Thymus (tissue), 11 donors: ENCODE measurements at regions not wholly inside any gene's neighbourhood (a gene's known extent, or its start where the extent isn't known, plus 50 kb on each side); places are given as distances from the start of the nearest gene placed in this dataset.

Source experiments
- DNase-seq, 9 donors: peaks; one replicate each; pipeline ENCODE4 v3.0.0-alpha.2; 2013; ENCODE audit warnings: low spot score in 9 of 9, low read depth in 6 of 9, missing footprints in 1 of 9
- H3K27ac ChIP-seq, 2 donors: one replicate each; pipeline ENCODE4 v1.5.1; 2013; ENCODE audit warnings: control low read depth in 1 of 2, low read depth in 1 of 2, low read length in 1 of 2, mild to moderate bottlenecking in 1 of 2, moderate library complexity in 1 of 2
- H3K27me3 ChIP-seq, 2 donors: one replicate each; pipeline ENCODE4 v1.5.1; 2013; ENCODE audit warnings: low read length in 1 of 2; ENCODE audit not compliant: control insufficient read depth in 2 of 2, insufficient read depth in 1 of 2
- H3K36me3 ChIP-seq, 2 donors: one replicate each; pipeline ENCODE4 v1.5.1; 2013; ENCODE audit warnings: low read length in 1 of 2, mild to moderate bottlenecking in 1 of 2, moderate library complexity in 1 of 2; ENCODE audit not compliant: control insufficient read depth in 2 of 2, insufficient read depth in 2 of 2
- H3K4me1 ChIP-seq, 2 donors: one replicate each; pipeline ENCODE4 v1.5.1; 2013; ENCODE audit warnings: low read length in 2 of 2; ENCODE audit not compliant: control insufficient read depth in 2 of 2, insufficient read depth in 2 of 2
- H3K4me3 ChIP-seq, 2 donors: one replicate each; pipeline ENCODE4 v1.5.1; 2013; ENCODE audit warnings: low read length in 2 of 2, control low read depth in 1 of 2, mild to moderate bottlenecking in 1 of 2
- H3K9me3 ChIP-seq, 2 donors: one replicate each; pipeline ENCODE4 v1.5.1; 2013; ENCODE audit warnings: low read length in 1 of 2, mild to moderate bottlenecking in 1 of 2; ENCODE audit not compliant: control insufficient read depth in 2 of 2, insufficient read depth in 1 of 2
- WGBS: extraction: QIAGEN DNeasy Blood & Tissue Kit; methylation state at CpG from one replicate; pipeline ENCODE4 v1.1.7; 2013; 5-methylcytosine and 5-hydroxymethylcytosine counted together
- donor health status: healthy.

DNA sequence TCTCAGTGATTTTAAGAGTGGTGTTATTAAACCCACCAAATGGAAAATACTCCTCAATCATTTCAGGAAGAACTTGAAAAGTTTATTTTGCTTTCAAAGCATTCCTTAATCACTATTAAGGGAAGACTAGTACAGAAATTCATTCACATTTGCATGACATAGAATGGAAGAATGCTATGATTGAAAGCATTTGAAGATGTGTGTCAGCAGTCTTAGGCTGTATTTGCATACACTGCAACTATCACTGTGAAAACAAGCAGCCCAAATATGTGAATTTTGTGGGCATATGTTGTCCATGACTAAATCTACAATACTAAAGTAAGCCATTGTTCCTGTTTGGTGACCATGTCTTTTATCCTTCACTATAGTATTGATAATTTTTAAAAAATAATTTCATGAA is 95.8 kb downstream of the CNTN3 start:
- Histone ChIP-seq H3K27ac (no peak overlapping the region), H3K4me1 (no peaks in the 10 kb centered on the region), H3K4me3 (no peak overlapping the region), H3K27me3 (no peaks in the 10 kb centered on the region), H3K9me3 (no peaks in the 10 kb centered on the region), H3K36me3 (no peaks in the 10 kb centered on the region)
- no peak for DNase-seq

DNA sequence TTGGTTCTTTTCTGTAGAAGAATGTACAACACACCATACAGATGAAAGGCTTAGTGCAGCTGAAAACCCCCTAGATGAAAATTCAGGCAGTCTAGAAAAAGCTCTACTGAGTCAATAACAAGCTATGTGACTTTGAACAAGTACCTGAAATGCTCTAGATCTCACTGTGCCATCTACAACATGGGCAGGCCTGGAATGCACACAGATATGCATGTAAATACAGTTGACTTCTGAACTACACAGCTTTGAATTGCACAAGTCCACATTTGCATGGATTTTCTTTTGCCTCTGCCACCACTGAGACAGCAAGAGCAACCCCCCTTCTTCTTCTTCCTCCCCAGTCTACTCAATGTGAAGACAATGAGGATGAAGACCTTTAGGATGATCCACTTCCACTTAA is 98.4 kb downstream of the CNTN3 start:
- DNase-seq, result no peak
- H3K27ac ChIP-seq, result no peak overlapping the region
- no peaks in the 10 kb centered on the region for H3K36me3 ChIP-seq
- no peaks in the 10 kb centered on the region for H3K27me3 ChIP-seq
- H3K4me3 ChIP-seq, result no peak overlapping the region
- H3K9me3 ChIP-seq, result no peaks in the 10 kb centered on the region
- H3K4me1 ChIP-seq, result no peaks in the 10 kb centered on the region

DNA sequence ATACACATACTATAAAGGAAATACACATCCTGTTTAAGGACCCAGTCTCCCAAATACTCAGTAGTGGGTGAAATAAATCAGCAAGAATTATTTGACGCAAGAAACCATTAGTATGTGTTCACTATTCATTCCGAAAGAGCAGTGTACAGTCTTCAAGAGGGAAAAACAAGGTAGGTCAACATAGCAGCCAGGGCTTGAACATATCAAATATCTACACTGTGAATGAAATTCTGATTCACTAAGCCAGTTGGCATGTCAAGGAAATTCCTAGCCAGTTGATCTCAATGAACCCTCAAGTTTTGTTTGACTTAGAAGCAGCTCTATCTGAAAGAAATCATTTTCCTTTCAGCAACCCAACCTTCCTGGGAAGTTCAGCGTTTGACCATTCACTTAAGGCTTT is 99.0 kb downstream of the CNTN3 start:
- Histone ChIP-seq H3K36me3 (no peaks in the 10 kb centered on the region), H3K4me1 (no peaks in the 10 kb centered on the region), H3K9me3 (no peaks in the 10 kb centered on the region), H3K27ac (no peak overlapping the region), H3K4me3 (no peak overlapping the region), H3K27me3 (no peaks in the 10 kb centered on the region)
- DNase-seq, result no peak
- WGBS, result 94% methylated on average over 3 of the region's 3 CpGs

DNA sequence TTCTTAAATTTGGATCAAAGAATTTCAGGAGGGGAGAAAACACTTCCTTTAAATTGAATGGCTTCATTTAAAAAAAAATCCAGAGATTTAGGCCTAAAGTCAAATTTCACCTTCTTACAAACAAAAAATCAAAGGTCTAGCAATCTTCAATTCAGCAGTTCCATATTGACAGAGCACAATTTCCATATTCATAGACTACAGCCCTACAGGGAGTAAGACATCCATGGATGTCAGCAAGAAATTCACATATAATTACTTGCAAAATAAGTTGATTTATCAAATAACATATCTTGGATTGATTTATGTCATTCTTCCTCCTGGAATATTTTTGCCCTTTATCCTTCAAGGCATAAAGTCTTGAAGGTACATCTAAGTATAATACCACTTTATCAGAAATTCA is 103.4 kb downstream of the CNTN3 start:
- H3K27me3 ChIP-seq, result no peaks in the 10 kb centered on the region
- H3K4me3 ChIP-seq, result no peak overlapping the region
- no peak overlapping the region for H3K27ac ChIP-seq
- no peaks in the 10 kb centered on the region for H3K36me3 ChIP-seq
- no peaks in the 10 kb centered on the region for H3K9me3 ChIP-seq
- no peak for DNase-seq
- H3K4me1 ChIP-seq, result no peaks in the 10 kb centered on the region

DNA sequence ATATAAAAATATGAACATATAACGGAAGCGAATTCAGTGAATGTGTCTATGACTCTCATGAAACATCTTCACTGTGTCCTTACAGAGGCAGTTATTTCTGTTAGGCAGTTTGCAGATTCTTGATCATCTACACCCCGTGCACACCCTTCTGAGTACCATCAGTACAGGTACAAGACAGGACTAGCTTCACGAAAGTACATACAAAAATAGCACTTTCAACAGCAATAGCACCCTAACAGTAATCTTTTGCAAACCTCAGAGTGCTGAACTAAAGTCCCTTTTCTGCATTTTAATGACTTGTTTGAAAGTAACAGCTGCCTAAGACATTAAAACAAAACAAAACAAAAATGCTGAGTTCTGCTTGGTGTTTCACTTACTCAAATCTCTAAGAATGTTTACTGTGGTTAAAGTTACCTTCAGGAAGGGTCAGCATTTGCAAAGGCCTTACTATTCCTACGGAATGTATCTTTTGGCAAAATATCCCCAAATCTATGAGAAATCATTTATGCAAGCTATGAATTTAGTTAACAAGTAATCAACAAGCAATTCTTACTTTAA is 104.1 kb downstream of the CNTN3 start:
- Histone ChIP-seq H3K9me3 (no peaks in the 10 kb centered on the region), H3K27ac (no peak overlapping the region), H3K36me3 (no peaks in the 10 kb centered on the region), H3K27me3 (no peaks in the 10 kb centered on the region), H3K4me1 (no peaks in the 10 kb centered on the region), H3K4me3 (no peak overlapping the region)
- WGBS, result 82% methylated on average over 5 of the region's 5 CpGs
- no peak for DNase-seq

DNA sequence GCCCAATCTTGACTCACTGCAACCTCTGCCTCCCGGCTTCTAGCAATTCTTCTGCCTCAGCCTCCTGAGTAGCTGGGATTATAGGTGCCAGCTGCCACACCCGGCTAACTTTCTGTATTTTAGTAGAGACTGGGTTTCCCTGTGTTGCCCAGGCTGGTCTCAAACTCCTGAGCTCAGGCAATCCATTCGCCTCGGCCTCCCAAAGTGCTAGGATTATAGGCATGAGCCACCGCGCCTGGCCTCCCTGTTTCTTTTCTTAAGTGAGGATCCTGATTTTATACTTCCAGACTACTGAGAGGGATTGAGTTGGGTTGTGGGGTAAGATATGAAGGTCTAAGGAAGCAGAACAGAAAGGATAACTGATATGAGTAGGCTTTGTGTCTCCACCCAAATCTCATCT is 106.8 kb downstream of the CNTN3 start:
- WGBS, result 95% methylated on average over 6 of the region's 6 CpGs
- Histone ChIP-seq H3K4me1 (no peaks in the 10 kb centered on the region), H3K36me3 (no peaks in the 10 kb centered on the region), H3K27me3 (no peaks in the 10 kb centered on the region), H3K9me3 (no peaks in the 10 kb centered on the region), H3K4me3 (no peak overlapping the region), H3K27ac (no peak overlapping the region)
- no peak for DNase-seq

DNA sequence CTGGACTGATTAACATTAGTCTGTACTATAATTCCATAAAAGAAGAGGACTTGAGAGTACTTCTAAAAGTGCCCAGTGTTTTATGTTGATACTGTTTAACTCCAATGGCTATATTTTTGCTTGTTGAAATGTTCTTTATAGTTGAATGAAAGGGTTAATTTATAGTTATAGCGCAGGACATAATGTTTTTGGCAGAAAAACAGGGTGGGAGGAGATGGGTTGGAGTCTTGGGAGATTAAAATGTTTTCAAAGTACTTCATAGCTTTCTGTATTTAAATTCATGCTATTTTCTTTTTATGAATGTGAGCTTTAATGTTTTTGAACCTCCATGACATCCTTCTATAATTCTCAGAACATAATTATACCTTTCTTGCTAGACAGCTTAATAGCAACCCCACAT is 108.2 kb downstream of the CNTN3 start:
- H3K27ac ChIP-seq, result no peak overlapping the region
- no peak overlapping the region for H3K4me3 ChIP-seq
- H3K36me3 ChIP-seq, result no peaks in the 10 kb centered on the region
- DNase-seq, result no peak
- 92% methylated on average over 1 of the region's 1 CpG for WGBS
- no peaks in the 10 kb centered on the region for H3K27me3 ChIP-seq
- H3K4me1 ChIP-seq, result no peaks in the 10 kb centered on the region
- H3K9me3 ChIP-seq, result no peaks in the 10 kb centered on the region

DNA sequence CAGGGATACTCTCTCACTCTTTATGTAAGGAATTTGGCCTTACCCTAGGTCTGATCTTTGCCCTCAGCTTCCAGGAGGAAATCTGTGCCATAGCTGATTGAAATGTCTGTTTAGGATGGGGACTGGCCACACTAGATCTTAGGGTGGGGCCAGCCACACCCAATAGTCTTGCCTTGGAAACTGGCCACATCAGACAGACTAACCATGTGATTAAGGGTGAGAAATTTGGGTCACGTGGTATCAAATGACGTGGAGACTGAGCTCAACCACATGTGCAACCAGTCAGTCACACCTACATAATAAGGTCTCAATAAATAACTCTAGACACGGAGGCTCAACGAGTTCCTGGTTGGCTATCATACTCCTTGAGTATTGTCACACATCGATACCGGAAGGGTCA is 113.5 kb downstream of the CNTN3 start:
- WGBS, result 96% methylated on average over 6 of the region's 6 CpGs
- no peak overlapping the region for H3K4me3 ChIP-seq
- H3K27me3 ChIP-seq, result no peaks in the 10 kb centered on the region
- H3K9me3 ChIP-seq, result no peaks in the 10 kb centered on the region
- H3K36me3 ChIP-seq, result no peaks in the 10 kb centered on the region
- no peaks in the 10 kb centered on the region for H3K4me1 ChIP-seq
- no peak for DNase-seq
- no peak overlapping the region for H3K27ac ChIP-seq

DNA sequence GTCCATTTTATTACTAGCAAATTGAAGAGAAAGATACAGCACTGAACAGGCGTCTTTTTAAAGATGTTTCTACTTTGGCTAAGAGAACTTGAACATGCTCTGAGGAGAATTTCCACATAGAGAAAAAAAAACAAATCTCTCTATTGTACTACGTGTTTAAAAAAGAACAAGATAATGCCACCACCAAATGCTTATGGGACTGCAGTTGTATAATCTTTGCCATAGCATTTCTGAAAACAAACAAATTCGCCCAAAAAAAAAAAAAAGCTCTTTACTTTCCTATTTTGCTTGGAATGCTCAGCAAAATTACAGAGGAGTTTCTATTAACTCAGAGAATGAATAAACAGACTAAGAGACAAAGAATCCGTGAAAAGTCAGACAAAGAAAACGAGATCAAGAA is 114.2 kb downstream of the CNTN3 start:
- no peak overlapping the region for H3K4me3 ChIP-seq
- H3K9me3 ChIP-seq, result no peaks in the 10 kb centered on the region
- no peaks in the 10 kb centered on the region for H3K4me1 ChIP-seq
- no peaks in the 10 kb centered on the region for H3K27me3 ChIP-seq
- 92% methylated on average over 5 of the region's 5 CpGs for WGBS
- no peak for DNase-seq
- H3K36me3 ChIP-seq, result no peaks in the 10 kb centered on the region
- no peak overlapping the region for H3K27ac ChIP-seq

DNA sequence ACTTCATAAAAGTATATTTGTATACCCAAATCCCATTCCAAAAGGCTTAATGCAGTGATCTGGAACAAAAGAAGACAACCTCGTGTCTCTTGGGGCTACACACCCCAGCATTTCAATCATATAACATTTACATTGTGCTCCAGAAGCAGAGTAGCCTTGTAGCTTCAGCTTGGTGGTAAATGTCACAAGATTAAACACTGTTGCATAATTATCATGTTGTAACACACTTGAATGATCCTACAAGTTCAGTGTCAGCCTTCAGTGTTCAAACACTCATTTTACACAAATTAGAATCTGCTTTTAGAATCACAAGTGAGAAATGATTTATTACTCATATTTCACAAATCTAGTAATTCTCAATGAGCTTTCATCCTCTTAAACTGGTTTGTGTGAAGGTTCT is 122.6 kb downstream of the CNTN3 start:
- Histone ChIP-seq H3K36me3 (no peaks in the 10 kb centered on the region), H3K27ac (no peak overlapping the region), H3K9me3 (no peaks in the 10 kb centered on the region), H3K4me3 (no peak overlapping the region), H3K4me1 (no peaks in the 10 kb centered on the region), H3K27me3 (no peaks in the 10 kb centered on the region)
- no peak for DNase-seq
- WGBS, result 70% methylated on average over 1 of the region's 1 CpG
